Dendritic cell treated with granulocyte-macrophage colony-stimulating factor and Interleukin-4, amounts not matched to agents 40 ng/mL and 50 ng/mL, for 4 days (primary cell): ENCODE measurements at regions not wholly inside any gene's neighbourhood (a gene's known extent, or its start where the extent isn't known, plus 50 kb on each side); places are given as distances from the start of the nearest gene placed in this dataset.

Experiments
- H3K27ac Mint-ChIP-seq: one replicate; pipeline ENCODE4 v1.8.0; 2022; ENCODE audit warnings: mild to moderate bottlenecking, mixed read lengths
- H3K27me3 Mint-ChIP-seq: one replicate; pipeline ENCODE4 v1.8.0; 2022; ENCODE audit warnings: mild to moderate bottlenecking, mixed read lengths
- H3K36me3 Mint-ChIP-seq: one replicate; pipeline ENCODE4 v1.8.0; 2022; ENCODE audit warnings: low read depth, mixed read lengths
- H3K4me1 Mint-ChIP-seq: one replicate; pipeline ENCODE4 v1.8.0; 2022; ENCODE audit warnings: low read depth, mixed read lengths
- H3K4me3 Mint-ChIP-seq: one replicate; pipeline ENCODE4 v1.8.0; 2022; ENCODE audit warnings: mild to moderate bottlenecking, moderate library complexity, mixed read lengths
- H3K9me3 Mint-ChIP-seq: one replicate; pipeline ENCODE4 v1.8.0; 2022; ENCODE audit warnings: mixed read lengths
- intact Hi-C: fragments of 100-400 bp; cut with micrococcal nuclease; formaldehyde crosslinking; loops from one replicate; pipeline ENCODE4 v1.15.0; 2022

DNA sequence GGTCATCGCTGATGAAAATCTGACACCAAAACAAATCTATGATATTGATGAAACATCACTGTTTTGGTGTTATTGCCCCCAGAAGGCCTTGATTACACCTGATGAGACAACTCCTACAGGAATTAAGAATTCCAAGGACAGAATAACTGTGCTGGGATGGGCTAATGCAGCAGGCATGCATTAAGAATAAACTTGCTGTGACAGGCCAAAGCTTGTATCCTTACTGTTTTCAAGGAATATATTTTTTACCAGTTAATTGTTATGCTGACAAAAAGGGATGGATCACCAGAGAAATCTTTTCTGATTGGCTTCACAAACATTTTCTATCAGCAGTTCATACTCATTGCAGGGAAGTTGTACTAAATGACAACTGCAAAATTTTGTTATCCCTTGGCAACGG is 278.2 kb downstream of the IKZF2 start:
- Mint-ChIP-seq H3K9me3 (peaks cover 37% of the 10 kb centered on the region), H3K27me3 (no peaks in the 10 kb centered on the region), H3K4me1 (no peaks in the 10 kb centered on the region), H3K4me3 (no peak overlapping the region), H3K27ac (no peak overlapping the region), H3K36me3 (no peaks in the 10 kb centered on the region)
- intact Hi-C loops, result no loop called here

DNA sequence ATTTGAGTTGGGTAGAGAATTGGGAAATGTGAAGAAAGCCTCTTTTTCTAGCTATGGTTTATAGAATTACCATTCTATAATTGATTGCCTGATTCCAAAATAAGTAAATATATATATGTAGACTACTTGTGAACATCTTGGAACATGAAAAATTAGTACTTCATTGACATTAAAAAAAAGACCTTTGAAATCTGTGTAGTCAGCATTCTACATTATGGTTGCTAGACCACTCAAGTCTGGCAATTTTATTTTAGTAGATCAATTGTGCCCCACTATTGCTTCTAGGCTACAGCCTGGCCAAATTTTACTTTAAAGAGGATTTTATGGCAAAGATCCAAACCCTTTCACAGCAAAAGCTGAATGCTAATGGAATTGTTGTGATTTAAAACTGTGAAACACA is 279.8 kb downstream of the IKZF2 start:
- H3K4me1 Mint-ChIP-seq, result no peaks in the 10 kb centered on the region
- no peak overlapping the region for H3K4me3 Mint-ChIP-seq
- H3K27ac Mint-ChIP-seq, result no peak overlapping the region
- H3K27me3 Mint-ChIP-seq, result no peaks in the 10 kb centered on the region
- peaks cover 26% of the 10 kb centered on the region for H3K9me3 Mint-ChIP-seq
- intact Hi-C loops, result no loop called here
- no peaks in the 10 kb centered on the region for H3K36me3 Mint-ChIP-seq

DNA sequence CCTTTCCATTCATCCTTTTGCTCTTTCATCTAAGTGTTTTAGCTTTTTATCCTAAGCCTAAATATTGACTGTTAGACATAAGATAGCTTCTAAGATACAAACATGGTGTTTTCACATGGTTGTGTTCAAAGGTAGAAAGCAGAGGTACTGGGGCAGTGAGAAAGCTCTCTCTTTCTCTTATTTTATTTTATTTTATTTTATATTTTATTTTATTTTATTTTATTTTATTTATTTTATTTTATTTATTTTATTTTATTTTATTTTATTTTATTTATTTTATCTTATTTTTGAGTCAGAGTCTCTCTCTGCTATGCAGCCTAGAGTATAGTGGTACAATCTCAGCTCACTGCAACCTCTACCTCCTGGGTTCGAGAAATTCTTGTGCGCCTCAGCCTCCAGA is 287.2 kb downstream of the IKZF2 start:
- Mint-ChIP-seq H3K9me3 (peaks cover 58% of the 10 kb centered on the region), H3K4me3 (no peak overlapping the region), H3K4me1 (no peaks in the 10 kb centered on the region), H3K36me3 (no peaks in the 10 kb centered on the region), H3K27me3 (no peaks in the 10 kb centered on the region), H3K27ac (no peak overlapping the region)
- intact Hi-C loops, result loop anchor here (5.0 kb wide), 1 partner anchor 288 kb away; the partner anchor contains the start of gene IKZF2

DNA sequence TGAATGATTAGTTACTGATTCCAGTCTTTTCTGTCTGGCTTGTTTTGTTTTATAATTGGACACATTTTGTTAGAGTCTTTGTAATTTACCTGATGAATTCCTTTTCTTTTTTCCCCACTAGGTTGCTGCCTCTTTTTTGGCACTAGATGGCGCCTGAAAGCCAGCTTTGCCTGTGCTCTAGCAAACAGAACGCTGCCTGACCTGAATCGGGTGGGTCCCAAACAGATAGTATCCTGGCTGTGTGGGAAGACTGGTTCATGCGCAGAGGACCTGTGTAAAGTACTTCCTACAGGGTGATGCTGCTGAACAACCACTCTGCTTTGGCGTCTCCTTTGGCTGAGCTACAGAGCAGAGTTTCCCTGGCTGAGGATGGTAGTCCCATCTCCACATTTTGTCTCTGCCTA is 288.2 kb downstream of the IKZF2 start:
- Mint-ChIP-seq H3K27ac (no peak overlapping the region), H3K27me3 (no peaks in the 10 kb centered on the region), H3K9me3 (peaks cover 54% of the 10 kb centered on the region), H3K4me3 (no peak overlapping the region), H3K4me1 (no peaks in the 10 kb centered on the region), H3K36me3 (no peaks in the 10 kb centered on the region)
- intact Hi-C loops, result loop anchor here (5.0 kb wide), 1 partner anchor 289 kb away; the partner anchor contains the start of gene IKZF2

DNA sequence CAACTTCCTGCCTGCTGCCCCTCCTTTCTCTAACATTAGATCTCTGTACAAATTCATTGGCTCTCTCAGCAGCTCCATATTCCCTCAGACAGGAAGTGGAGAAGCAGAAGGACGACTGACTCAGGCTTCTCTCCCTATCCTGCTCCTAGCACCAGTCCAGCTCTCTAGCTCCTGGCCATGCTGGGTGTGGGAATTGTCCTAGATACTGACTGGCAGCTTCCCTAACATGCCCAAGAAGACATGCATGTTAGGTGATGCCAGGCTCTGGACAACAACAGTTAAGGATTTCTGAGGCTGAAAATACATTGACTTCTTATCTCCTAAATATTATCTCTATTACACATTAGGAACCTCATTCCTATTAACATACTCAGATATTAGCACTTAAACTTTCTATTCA is 292.9 kb downstream of the IKZF2 start:
- Mint-ChIP-seq H3K9me3 (peaks cover 36% of the 10 kb centered on the region), H3K27ac (no peak overlapping the region), H3K36me3 (no peaks in the 10 kb centered on the region), H3K4me3 (no peak overlapping the region), H3K4me1 (no peaks in the 10 kb centered on the region), H3K27me3 (no peaks in the 10 kb centered on the region)
- intact Hi-C loops, result no loop called here

DNA sequence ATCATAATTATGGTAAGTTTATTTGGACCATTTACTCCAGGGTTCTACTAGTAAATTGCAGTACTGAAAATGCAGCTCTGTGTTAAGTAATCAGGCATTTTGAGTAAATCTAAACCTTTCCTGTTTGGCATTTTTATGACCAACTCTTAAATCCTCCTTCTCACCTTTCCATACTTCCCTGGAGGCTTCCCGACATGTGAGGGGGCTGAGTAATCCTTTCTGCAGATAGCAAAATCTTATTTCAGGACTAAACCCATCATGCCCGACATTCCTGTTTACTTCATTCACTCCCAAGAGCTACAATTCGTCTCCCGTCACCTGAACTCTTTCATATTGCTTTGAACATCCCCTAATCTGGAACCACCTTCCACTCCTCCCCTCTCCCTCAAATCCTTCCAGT is 296.6 kb downstream of the IKZF2 start:
- Mint-ChIP-seq H3K4me1 (no peaks in the 10 kb centered on the region), H3K9me3 (peaks cover 12% of the 10 kb centered on the region), H3K27ac (no peak overlapping the region), H3K36me3 (no peaks in the 10 kb centered on the region), H3K4me3 (no peak overlapping the region), H3K27me3 (no peaks in the 10 kb centered on the region)
- intact Hi-C loops, result no loop called here

DNA sequence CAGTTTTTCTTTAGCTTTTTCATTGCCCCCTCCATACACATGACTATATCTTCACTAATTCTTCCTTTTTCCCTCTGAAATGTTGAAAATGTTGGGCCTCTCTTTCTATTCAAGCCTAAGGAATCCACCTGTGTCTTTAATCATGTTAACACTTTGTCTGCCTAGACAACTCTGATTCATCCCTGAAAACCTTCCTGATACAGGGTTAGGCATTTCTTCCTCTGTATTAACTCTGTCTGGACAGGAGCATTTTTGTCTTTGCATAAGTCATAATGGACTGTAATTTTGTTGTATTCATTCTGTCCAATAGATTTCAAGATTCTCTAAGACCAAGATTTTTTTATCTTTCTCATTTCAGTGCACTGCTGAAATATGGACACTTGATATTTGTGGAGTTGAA is 297.3 kb downstream of the IKZF2 start:
- intact Hi-C loops, result no loop called here
- no peak overlapping the region for H3K27ac Mint-ChIP-seq
- no peaks in the 10 kb centered on the region for H3K36me3 Mint-ChIP-seq
- H3K27me3 Mint-ChIP-seq, result no peaks in the 10 kb centered on the region
- no peaks in the 10 kb centered on the region for H3K4me1 Mint-ChIP-seq
- H3K4me3 Mint-ChIP-seq, result no peak overlapping the region
- peaks cover 8% of the 10 kb centered on the region for H3K9me3 Mint-ChIP-seq

DNA sequence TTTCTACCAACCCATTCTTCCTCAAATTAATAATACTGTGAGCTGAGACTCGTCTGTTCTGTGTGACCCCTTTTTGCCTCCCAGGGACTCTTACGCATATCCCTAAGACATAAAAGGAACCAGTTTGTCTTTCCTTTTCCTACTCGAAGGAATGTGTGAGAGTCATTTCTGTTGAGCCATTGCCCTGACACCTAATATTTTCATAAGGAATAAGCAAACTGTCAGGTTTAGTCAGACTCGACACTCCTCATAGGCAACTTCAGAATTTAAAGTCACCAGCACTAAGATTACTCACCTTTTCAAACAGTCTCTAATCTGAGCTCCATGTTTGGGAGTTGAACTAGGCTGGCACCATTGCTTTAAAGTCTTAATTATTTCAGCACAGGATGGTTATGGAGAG is 305.5 kb downstream of the IKZF2 start:
- intact Hi-C loops, result no loop called here
- Mint-ChIP-seq H3K27ac (no peak overlapping the region), H3K4me3 (no peak overlapping the region), H3K9me3 (peaks cover 6% of the 10 kb centered on the region), H3K4me1 (no peaks in the 10 kb centered on the region), H3K27me3 (no peaks in the 10 kb centered on the region), H3K36me3 (no peaks in the 10 kb centered on the region)

DNA sequence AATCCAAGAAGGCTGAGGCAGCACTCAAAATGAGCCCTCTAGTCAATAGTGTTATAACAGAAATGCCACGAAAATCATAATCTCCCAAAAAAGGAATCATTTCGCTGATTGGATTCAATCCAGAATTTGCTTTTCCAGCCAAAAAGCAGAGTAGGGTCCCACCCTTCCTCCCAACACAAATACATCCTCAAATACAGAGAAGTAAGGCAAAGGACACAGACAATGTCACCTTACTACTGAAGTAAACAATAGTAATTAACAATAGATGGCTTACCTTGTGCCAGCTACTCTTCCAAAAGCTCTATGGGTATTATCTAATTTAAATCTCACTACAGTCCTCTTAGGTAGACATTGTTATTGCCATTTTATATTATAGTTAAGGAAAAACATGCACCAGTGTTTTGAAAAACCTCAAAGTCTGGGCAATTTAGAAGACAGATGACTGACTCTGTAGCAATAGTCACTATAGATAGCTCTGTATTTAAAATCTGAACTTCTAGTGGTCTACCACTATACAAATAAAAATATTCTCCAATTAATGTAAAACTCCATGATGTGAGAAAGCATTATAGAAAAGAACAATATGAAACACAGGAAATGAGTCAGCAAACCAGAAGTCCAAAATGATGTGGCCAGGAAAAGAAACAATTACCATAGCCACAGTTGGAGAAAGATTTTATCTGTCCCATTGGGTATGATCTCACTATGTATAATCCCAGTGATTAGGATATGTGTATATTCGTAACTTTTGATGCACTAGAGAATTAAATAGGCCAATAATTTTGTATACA is 305.0 kb upstream of the ERBB4 start:
- H3K27ac Mint-ChIP-seq, result no peak overlapping the region
- intact Hi-C loops, result no loop called here

DNA sequence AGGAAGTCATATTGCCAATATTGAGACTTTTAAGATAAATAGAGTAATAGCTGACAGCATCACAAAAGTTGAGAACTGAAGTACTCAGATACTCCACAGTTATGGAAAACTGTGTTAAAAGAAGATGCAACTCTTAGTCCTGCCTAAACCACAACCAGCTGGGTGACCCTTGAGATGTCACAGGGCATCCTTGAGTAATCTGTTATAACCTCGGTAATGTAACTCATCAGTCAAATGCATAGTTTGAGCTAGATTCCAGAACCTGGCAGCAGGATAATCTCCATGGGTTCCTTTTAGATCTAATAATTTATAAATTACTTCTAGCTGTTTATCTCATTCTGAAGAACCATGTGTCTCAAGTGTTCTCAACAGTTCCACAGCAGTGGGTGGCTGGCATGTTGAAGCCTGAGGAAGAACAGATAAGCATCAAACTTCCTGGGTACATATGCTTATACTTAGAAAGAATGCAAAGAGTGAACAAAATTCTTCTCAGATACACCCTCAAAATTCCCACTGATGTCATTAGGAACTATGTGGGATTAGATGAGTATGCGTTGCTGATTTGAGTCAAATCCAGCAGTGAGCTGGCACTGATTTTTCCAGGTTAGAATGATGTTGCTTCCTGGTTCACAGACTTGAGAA is 304.1 kb upstream of the ERBB4 start:
- intact Hi-C loops, result no loop called here
- peaks cover 6% of the 10 kb centered on the region for H3K9me3 Mint-ChIP-seq
- H3K27ac Mint-ChIP-seq, result no peak overlapping the region
- H3K4me1 Mint-ChIP-seq, result no peaks in the 10 kb centered on the region
- H3K36me3 Mint-ChIP-seq, result no peaks in the 10 kb centered on the region
- H3K4me3 Mint-ChIP-seq, result no peak overlapping the region
- H3K27me3 Mint-ChIP-seq, result no peaks in the 10 kb centered on the region

More for the DNA sequence above, 305.0 kb upstream of the ERBB4 start:
- peaks cover 6% of the 10 kb centered on the region for H3K9me3 Mint-ChIP-seq
- H3K4me1 Mint-ChIP-seq, result no peaks in the 10 kb centered on the region
- no peaks in the 10 kb centered on the region for H3K27me3 Mint-ChIP-seq
- no peak overlapping the region for H3K4me3 Mint-ChIP-seq
- H3K36me3 Mint-ChIP-seq, result no peaks in the 10 kb centered on the region

DNA sequence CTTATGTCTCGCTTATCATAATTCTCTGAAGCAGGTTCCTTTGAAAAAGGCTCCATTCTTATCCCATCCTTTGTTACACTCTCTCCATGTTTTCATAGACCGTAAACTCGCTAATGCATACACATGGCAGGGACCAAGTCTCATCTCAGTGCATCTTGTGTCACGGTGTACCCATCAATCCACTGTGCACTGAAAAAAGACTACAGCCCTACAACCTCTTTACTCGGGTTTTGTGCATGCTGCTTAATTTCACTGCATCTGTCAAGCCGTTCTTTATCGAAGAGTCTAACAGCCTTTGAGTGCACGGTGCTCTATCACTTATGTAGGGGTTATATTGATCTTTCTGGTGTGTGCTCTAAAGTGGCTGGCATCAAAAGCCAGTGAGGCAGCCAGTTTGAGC is 302.9 kb upstream of the ERBB4 start:
- intact Hi-C loops, result no loop called here
- H3K4me3 Mint-ChIP-seq, result no peak overlapping the region
- no peaks in the 10 kb centered on the region for H3K36me3 Mint-ChIP-seq
- peaks cover 6% of the 10 kb centered on the region for H3K9me3 Mint-ChIP-seq
- H3K27me3 Mint-ChIP-seq, result no peaks in the 10 kb centered on the region
- no peak overlapping the region for H3K27ac Mint-ChIP-seq
- no peaks in the 10 kb centered on the region for H3K4me1 Mint-ChIP-seq

DNA sequence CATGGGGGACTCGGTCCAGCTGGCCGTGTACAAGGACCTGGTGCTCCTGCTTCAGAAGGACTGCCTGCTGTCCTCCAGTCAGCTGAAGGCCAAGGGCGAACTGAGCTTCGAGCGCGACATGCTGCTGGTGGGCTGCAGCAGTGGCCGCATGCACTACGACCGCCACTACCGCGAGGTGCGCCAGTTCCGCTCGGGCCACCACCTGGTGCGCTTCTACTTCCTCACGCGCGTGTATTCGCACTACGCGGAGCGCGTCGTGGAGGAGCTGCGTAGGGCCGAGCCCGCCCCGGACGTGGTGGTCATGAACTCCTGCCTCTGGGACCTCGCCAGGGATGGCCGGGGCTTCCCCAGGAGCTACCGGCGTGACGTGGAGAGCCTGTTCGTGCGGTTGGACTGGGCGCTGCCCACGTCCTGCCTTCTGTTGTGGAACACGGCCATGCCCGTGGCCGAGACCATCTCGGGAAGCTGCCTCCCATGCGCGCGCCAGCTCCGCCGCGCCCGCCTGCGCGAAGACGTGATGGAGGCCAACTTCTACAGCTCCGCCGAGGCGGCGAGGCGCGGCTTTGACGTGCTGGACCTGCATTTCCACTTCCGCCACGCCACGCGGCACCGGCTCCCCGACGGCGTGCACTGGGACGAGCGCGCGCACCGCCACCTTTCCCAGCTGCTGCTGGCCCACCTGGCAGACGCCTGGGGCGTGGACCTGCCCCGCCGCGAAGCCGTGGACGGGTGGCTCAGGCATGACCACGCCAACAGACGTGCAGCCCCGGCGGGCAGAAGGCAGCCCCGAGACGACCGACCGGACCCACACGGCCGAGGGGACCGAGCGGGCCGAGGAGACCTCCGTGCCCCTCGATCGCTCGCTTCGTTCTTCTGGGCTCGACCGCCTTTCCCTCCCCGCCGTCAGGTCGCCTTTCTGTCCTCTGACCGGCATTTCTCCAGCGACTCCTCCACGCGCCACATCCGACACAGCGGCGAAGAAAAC is 293.9 kb upstream of the ERBB4 start:
- H3K27ac Mint-ChIP-seq, result no peak overlapping the region
- H3K36me3 Mint-ChIP-seq, result no peaks in the 10 kb centered on the region
- H3K9me3 Mint-ChIP-seq, result peaks cover 41% of the 10 kb centered on the region
- H3K27me3 Mint-ChIP-seq, result peaks cover 2% of the 10 kb centered on the region
- H3K4me1 Mint-ChIP-seq, result no peaks in the 10 kb centered on the region
- no peak overlapping the region for H3K4me3 Mint-ChIP-seq
- intact Hi-C loops, result no loop called here

DNA sequence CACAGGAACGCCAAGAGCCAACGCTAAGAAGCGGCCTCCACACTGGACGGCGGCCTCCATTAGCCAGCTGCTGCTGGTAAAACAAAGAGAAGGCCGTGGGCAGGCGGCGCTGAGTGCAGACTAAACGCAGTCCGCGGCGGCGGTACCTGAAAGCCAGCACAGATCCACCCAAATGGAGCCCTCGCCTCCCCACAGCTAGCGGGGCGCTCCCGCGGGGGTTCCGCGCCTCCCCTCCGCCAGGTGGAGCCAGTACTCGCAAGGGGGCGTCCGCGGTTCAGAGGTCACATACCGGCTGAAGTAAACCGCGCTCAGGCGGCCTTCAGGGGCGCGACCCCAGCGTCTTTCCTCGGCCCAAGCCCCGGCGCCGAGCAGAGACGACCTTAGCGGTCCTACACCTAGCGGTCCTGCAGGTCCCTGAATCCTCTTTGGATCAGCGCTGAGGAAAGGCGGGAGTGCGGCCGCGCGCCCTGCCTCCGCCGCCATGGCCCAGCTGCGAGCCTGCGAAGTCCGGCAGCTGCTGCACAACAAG is 293.1 kb upstream of the ERBB4 start:
- H3K27ac Mint-ChIP-seq, result no peak overlapping the region
- intact Hi-C loops, result no loop called here
- H3K36me3 Mint-ChIP-seq, result no peaks in the 10 kb centered on the region
- peaks cover 2% of the 10 kb centered on the region for H3K27me3 Mint-ChIP-seq
- peaks cover 41% of the 10 kb centered on the region for H3K9me3 Mint-ChIP-seq
- H3K4me1 Mint-ChIP-seq, result no peaks in the 10 kb centered on the region
- no peak overlapping the region for H3K4me3 Mint-ChIP-seq

DNA sequence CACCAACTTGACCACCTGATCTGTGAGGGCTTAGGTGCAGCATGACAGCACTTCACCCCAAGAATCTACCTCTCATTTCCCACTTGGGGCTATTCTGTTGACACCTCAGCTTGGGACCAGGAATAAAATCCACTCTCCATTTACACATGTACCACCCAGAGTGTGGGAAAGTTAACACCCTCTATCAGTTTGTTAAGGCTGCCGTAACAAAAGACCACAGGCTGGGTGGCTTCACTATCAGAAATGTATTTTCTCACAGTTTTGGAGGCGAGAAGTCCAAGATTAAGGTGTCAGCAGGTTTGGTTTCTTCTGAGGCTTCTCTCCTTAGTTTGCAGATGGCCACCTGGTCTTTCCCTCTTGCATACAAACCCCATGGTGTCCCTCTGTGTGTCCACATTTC is 277.7 kb upstream of the ERBB4 start:
- Mint-ChIP-seq H3K27me3 (peaks cover 8% of the 10 kb centered on the region), H3K4me3 (no peak overlapping the region), H3K36me3 (no peaks in the 10 kb centered on the region), H3K9me3 (no peaks in the 10 kb centered on the region), H3K27ac (no peak overlapping the region), H3K4me1 (peaks cover 5% of the 10 kb centered on the region)
- intact Hi-C loops, result no loop called here
